HUDEP-2 (cell line): ENCODE measurements at regions not wholly inside any gene's neighbourhood (a gene's known extent, or its start where the extent isn't known, plus 50 kb on each side); places are given as distances from the start of the nearest gene placed in this dataset.

Source experiments
- DNase-seq, 76 experiments: peaks; one replicate each; lab custom pipeline; 2025; ENCODE audit not compliant: unreplicated experiment in 76 of 76; lab: John Stamatoyannopoulos, UW

- no peak for DNase-seq
Measured at GRCh38 chrX:110614596-110614995, 181.0 kb downstream of the CHRDL1 start.
